IPS-18c (cell line): ENCODE measurements at regions not wholly inside any gene's neighbourhood (a gene's known extent, or its start where the extent isn't known, plus 50 kb on each side); places are given as distances from the start of the nearest gene placed in this dataset.
"Not testable (repeated sequence)": the region's sequence is repeated elsewhere in the genome, so short reads cannot be mapped to it uniquely, and the experiment has no call there.

Experiments
- H3K4me3 ChIP-seq: 2 replicates; pipeline ENCODE4 v1.7.0; 2013; ENCODE audit warnings: low read depth, mild to moderate bottlenecking, low read length, moderate library complexity; ENCODE audit not compliant: insufficient read depth
- H3K9me3 ChIP-seq: one replicate; pipeline ENCODE4 v1.6.1; 2013; ENCODE audit warnings: mild to moderate bottlenecking, low read length, moderate library complexity; ENCODE audit not compliant: control insufficient read depth, insufficient read depth

DNA sequence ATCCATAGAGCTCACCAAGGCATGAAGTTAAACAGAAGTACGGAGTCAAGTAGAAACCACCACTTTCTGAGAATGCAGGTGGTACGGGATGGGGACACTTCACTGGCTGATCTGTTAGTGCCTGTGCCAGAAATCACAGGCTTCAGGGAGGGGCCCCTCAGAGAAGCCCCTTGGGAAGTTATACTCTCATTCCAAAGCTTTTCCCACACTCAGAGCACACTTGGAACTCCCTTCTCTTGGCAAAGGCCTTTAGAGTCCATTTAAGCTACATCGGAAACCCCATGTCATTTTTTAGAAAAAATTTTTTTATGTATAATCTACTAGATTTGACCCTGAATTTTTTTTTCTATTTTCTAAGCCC is 80.7 kb upstream of the WASF3 start:
- Histone ChIP-seq H3K9me3 (no peaks in the 10 kb centered on the region), H3K4me3 (peak overlapping the region; percentile 25; the same call in 1 of the 2 replicates)

DNA sequence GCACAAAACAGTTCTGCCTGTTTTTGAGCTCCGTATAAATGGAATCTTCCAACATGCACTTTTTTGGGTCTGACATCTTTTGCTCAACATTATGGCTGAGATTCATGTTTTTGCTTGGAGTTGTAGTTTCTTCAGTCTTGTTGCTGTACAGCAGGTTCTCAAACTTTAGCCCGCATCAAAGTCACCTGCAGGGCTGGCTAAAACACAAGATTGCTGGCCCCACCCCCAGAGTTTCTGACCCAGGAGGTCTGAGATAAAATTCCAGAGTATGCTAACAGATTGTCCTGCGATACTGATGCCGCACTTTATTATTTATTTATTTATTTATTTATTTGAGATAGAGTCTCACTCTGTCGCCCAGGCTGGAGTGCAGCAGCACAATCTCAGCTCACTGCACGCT is 79.8 kb upstream of the WASF3 start:
- Histone ChIP-seq H3K9me3 (no peaks in the 10 kb centered on the region), H3K4me3 (no peak overlapping the region)

DNA sequence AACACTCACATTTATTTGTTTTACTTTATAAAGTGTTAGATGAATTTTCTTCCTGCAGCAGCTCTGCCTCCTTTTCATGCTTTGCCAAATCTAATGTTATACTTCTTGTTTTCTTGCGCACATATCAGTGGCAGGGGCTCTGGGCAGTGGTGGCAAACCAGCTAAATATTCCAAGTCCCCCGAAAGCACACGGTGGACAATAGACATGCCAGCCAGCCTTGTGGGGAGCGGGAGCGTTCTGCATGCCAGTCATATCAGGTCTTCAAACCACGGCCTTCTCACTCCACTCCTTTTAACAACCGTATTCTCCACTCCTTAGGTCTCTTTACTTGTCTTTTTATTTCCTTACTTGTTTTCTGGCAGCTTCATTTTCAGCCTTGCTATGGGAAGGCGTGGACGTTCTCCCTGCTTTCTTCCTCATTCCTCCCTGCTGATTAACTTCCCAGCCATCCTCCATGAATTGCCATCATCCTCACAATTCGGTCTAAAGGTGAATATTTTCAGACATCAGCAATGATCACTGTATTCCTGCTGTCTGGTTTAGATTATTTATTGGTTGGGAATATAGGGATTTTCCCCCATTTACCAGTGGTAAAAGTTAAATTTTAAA is 77.1 kb upstream of the WASF3 start:
- Histone ChIP-seq H3K9me3 (no peaks in the 10 kb centered on the region), H3K4me3 (no peak overlapping the region)

DNA sequence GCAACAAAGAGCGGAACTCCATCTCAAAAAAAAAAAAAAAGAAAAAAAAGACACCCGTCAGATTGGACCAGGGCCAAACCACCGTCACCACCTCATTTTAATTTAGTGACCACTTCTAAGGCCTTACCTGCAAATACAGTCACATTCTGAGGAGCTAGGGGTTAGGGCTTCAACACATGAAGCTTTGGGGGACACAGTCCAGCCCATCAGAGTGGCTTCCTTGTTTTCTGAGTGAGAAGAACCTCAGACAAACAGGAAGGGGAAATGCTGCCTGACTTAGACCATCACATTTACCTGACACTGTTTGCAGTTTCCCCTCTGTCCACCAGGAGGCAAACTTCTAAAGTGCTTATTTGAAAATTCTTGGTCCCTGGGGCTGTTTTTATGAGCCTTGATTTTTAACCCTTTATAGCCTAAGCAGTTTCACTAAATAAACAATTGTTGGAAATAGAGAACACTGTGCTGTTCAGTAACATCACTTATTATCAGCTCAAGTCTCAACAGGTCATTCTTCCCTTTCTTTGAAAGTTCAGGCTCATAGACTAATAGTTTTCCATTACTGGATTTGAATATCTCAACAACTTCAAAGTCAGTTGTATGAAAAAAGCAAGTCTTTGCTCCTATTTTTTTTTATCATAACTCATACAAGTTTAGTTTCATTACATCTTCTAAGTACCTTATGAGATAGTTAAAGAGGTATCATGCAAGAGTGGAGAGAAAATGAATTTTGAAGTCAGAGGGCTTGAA is 74.9 kb upstream of the WASF3 start:
- Histone ChIP-seq H3K9me3 (no peaks in the 10 kb centered on the region), H3K4me3 (no peak overlapping the region)

GRCh38 chr13:26483546-26483945 is 73.9 kb upstream of the WASF3 start:
- no peaks in the 10 kb centered on the region for H3K9me3 ChIP-seq
- no peak overlapping the region for H3K4me3 ChIP-seq

- no peak overlapping the region for H3K4me3 ChIP-seq
- no peaks in the 10 kb centered on the region for H3K9me3 ChIP-seq
These were observed 73.3 kb upstream of the WASF3 start for GRCh38 chr13:26484196-26484595.

GRCh38 chr13:26485288-26485687 is 72.2 kb upstream of the WASF3 start:
- no peaks in the 10 kb centered on the region for H3K9me3 ChIP-seq

GRCh38 chr13:26485786-26486185 is 71.7 kb upstream of the WASF3 start:
- Histone ChIP-seq H3K9me3 (no peaks in the 10 kb centered on the region), H3K4me3 (no peak overlapping the region)

More at GRCh38 chr13:26485288-26485687, 72.2 kb upstream of the WASF3 start:
- H3K4me3 ChIP-seq = no peak overlapping the region

GRCh38 chr13:26486550-26486949 is 70.9 kb upstream of the WASF3 start:
- H3K4me3 ChIP-seq = no peak overlapping the region
- H3K9me3 ChIP-seq = no peaks in the 10 kb centered on the region

DNA sequence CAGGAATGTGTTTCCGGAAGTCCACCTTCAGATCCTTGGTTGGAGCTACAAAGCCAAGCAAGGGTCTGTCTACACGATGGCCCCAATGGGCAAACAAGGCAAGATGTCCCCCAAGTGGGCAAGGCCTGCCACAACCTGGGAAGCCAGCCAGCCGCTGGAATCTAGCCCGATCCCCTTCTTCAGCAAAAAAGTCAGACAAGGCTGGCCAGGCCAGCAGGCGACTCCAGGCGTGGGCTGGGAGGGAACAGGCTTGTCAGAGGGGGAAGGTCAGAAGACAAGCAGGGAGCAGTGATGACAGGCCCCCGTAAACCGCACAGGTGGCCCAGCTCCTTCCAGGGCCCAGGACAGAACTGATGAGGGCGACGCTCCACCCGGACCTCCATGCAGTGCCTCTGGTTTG is 69.7 kb upstream of the WASF3 start:
- no peak overlapping the region for H3K4me3 ChIP-seq
- H3K9me3 ChIP-seq = no peaks in the 10 kb centered on the region

DNA sequence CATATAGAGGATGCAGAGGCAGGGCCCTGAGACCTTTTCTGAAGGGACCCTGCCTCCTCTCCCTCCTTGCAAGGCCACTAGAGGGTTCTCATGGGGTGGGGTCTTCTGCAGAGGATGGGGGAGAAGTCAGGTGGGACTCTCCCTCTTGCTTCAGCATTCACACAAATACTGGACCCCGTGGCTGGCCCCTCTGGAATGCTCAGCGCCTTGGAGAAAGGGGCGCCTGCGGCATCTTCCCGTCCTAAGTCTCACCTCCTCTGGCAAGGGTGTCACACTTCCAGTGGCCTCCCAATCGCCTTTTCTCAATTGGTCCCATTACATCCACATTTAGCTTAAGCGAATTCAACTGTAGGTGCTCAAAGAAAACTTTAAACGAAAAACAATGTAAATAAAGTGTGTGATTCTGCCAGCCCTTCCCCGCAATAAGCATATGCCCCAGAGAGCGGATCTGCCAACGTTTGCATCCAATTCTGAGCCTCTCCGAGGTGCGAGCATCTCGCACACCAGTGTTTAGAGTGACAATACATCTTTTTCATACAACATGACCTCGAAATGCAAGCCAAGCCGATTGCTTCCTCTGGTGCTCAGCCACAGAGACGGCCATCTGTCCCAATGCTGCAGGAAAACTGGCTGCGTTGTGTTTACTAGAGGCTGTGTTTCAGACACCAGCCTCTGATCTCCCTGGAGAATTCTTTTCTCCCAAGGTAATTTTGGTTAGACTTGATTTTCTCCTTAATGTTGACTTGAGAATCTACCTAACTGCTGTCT is 69.1 kb upstream of the WASF3 start:
- Histone ChIP-seq H3K9me3 (no peaks in the 10 kb centered on the region), H3K4me3 (no peak overlapping the region)

DNA sequence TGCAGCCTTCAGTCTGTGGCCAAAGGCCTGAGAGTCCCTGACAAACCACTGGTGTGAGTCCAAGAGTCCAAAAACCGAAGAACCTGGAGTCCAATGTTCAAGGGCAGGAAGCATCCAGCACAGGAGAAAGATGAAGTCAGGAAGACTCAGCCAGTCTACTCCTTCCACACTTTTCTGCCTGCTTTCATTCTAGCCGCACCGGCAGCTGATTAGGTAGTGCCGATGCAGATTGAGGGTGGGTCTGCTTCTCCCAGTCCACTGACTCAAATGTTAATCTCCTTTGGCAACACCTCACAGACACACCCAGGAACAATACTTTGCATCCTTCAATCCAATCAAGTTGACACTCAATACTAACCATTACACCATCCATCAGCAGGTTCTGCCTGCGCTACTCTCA is 65.2 kb upstream of the WASF3 start:
- not testable (repeated sequence) for H3K9me3 ChIP-seq, H3K4me3 ChIP-seq

- H3K4me3 ChIP-seq = no peak overlapping the region
- H3K9me3 ChIP-seq = peaks cover 2% of the 10 kb centered on the region
These were observed 62.8 kb upstream of the WASF3 start for GRCh38 chr13:26494571-26495195.

- peaks cover 2% of the 10 kb centered on the region for H3K9me3 ChIP-seq
- H3K4me3 ChIP-seq = no peak overlapping the region
These were observed 61.7 kb upstream of the WASF3 start for GRCh38 chr13:26495750-26496149.

DNA sequence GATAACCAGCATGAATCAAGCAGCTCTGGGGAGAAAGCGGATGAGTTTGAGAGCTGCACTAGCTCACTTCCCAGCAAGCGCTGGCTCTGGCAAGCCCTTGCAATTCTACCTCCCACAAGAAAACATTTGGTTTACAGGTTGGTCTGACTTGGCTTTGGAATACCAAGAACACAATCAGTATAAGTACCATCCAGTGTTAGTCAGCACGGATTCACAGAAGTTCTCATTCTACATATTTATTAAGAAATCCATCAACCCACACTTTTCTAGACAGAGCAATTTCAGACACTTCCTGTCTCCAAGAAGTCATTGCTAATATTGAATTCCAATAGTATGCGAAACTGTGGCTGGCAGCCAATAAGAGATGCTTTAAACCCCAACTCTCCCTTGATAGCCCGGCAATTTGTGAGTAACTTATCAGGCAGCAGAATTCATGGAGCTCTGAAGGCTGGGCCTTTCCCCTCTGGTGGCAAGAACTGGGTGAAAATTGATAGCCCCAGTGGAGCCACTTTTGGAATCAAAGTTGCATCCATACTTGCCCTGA is 59.4 kb upstream of the WASF3 start:
- no peak overlapping the region for H3K4me3 ChIP-seq
- H3K9me3 ChIP-seq = peaks cover 2% of the 10 kb centered on the region

DNA sequence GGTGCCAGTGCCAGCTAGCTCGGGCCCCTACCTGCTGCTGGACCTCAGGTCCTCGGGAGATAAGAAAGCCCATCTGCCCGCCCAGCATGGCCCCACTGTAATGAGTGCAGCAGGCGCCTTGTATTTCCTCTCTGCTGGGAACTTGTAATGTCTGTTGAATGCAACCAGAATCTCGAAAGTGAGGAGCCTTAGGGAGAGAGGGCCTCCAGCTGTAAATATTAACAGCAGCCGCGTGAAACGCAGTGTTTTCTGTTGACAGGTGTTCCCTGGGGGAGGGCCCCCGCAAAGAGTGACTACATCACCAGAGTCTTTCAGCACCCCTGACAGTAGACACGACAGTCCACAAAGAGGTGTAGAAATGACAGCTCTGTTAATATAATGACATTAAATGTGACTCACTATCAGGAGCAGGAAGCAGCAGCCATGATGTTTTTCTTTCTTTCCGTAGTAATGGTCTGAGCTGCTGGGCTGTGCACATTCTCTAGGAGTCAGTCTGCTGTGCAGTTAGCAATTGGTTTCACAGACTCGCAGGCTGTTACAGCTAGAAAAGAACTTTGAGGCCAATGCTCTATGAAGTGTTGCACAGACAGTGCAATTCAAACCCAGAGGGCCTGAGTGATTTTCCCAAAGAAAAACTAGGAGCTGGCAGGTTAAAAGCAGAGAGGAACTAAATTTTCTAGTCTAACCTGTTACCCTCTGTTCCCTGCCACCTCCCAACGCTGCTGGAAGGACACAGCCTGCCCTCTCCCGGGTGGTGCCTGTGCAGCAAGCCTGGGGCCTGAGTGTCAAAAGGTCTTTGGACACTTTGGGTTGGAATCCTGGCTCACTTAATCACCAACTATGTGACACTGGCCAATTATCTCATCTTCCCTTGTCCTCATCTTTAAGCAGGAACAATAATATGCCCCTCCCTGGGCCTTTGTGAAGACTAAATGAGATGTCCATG is 58.6 kb upstream of the WASF3 start:
- H3K4me3 ChIP-seq = no peak overlapping the region
- peaks cover 2% of the 10 kb centered on the region for H3K9me3 ChIP-seq
